Gastrocnemius medialis (tissue), 4 donors: ENCODE measurements at regions not wholly inside any gene's neighbourhood (a gene's known extent, or its start where the extent isn't known, plus 50 kb on each side); places are given as distances from the start of the nearest gene placed in this dataset.

Source experiments
- ATAC-seq, 2 donors: fragments of 150-250 bp; one replicate each; pipeline ENCODE4 v1.9.1; 2016
- DNase-seq, 2 donors: peaks; one replicate each; pipeline ENCODE4 v3.0.0-alpha.2; 2019
- H3K27ac ChIP-seq, 4 donors: fragments of 200-600 bp; sonication (generic); 1 replicate in 1 of 4; 2 replicates in 3 of 4; pipeline ENCODE4 v1.5.1; 2016 to 2018; ENCODE audit warnings: mild to moderate bottlenecking in 2 of 4, moderate library complexity in 1 of 4
- H3K27me3 ChIP-seq, 3 donors: fragments of 200-600 bp; sonication (generic) in 2 of 3; 1 replicate in 1 of 3; 2 replicates in 2 of 3; pipeline versions ENCODE4 v1.5.1 to v1.6.0; 2016 to 2019; ENCODE audit warnings: mild to moderate bottlenecking in 1 of 3, moderate library complexity in 1 of 3
- H3K36me3 ChIP-seq, 2 donors: fragments of 200-600 bp; sonication (generic) in 1 of 2; one replicate each; pipeline ENCODE4 v1.5.1; 2017 to 2018
- H3K4me1 ChIP-seq, 2 donors: fragments of 200-600 bp; sonication (generic) in 1 of 2; one replicate each; pipeline ENCODE4 v1.5.1; 2016 to 2017; ENCODE audit warnings: mild to moderate bottlenecking in 2 of 2
- H3K4me3 ChIP-seq, 4 donors: fragments of 200-600 bp; sonication (generic) in 3 of 4; 1 replicate in 1 of 4; 2 replicates in 3 of 4; pipeline ENCODE4 v1.5.1; 2016 to 2019; ENCODE audit warnings: mild to moderate bottlenecking in 2 of 4
- H3K9me3 ChIP-seq, 3 donors: fragments of 200-600 bp; sonication (generic) in 2 of 3; 1 replicate in 1 of 3; 2 replicates in 2 of 3; pipeline ENCODE4 v1.5.1; 2016 to 2019
- CTCF ChIP-seq, 5 experiments: fragments of 450-650 bp in 3 of 5; fragments of 200-600 bp in 2 of 5; sonication (generic) in 2 of 5; IDR thresholded peaks in 4 of 5; conservative IDR thresholded peaks in 1 of 5; 1 replicate in 4 of 5; 2 replicates in 1 of 5; pipeline ENCODE4 v1.5.1; 2016 to 2019; ENCODE audit warnings: antibody characterized with exemption in 5 of 5, mild to moderate bottlenecking in 3 of 5, moderate library complexity in 3 of 5
- POLR2A ChIP-seq, 2 donors: fragments of 450-650 bp; IDR thresholded peaks; one replicate each; pipeline ENCODE4 v1.6.1; 2017; ENCODE audit warnings: antibody characterized with exemption in 2 of 2, mild to moderate bottlenecking in 2 of 2, moderate library complexity in 2 of 2
- in situ Hi-C, 4 donors: fragments of 200-750 bp; cut with MboI; loops; one replicate each; pipeline versions ENCODE4 v1.15.0 to v1.8.0; 2017; ENCODE audit warnings: low sequenced_read_pairs in 4 of 4
- intact Hi-C: fragments of 100-400 bp; cut with DNase I; formaldehyde crosslinking; loops from one replicate; pipeline ENCODE4 v1.15.1; 2023; ENCODE audit warnings: low total_unique reads

DNA sequence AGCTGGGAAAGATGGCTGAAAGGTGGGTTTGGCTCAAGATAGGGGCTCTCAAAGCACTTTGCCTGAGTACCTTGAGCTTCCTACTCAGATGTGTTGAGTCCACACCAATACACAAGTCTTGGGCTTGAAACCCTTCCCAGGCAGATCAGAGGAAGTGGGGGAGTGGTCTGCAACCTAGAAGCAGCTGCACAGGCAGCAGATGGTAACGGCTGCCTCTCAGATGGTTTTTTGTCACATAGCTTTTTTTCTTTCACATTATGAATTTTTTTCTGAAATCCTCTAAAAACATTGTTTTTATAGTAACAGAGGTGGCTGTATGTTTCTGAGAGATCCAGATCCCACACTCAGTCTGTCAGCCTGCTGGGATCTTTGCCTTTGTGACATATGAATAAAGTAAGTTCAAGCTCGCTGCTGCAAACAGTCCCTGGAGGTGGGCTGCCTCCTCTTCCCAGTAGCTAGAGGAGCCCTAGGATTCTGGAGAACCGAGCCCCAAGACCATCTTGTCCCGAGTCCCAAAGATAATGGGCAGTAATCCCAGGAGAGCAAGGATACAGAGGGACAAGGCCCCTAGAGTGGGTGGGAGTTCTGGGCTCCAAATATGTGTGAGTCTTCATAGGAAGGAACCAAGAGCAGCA is 97.1 kb upstream of the TOP1 start:
- no peak overlapping the region for H3K4me3 ChIP-seq
- no peaks in the 10 kb centered on the region for H3K27me3 ChIP-seq
- H3K36me3 ChIP-seq: no peaks in the 10 kb centered on the region
- ATAC-seq (no peak), DNase-seq (no peak)
- no peak overlapping the region for H3K27ac ChIP-seq
- no peaks in the 10 kb centered on the region for H3K4me1 ChIP-seq
- in situ Hi-C loops: no loop called here
- H3K9me3 ChIP-seq: no peaks in the 10 kb centered on the region
- TF ChIP-seq CTCF (IDR thresholded peaks at IDR 0.05 in 4 of 5, conservative IDR thresholded peaks at IDR 0.05 in 1 of 5): no peak
- no peak for TF ChIP-seq POLR2A (IDR thresholded peaks at IDR 0.05)
- intact Hi-C loops: no loop called here

DNA sequence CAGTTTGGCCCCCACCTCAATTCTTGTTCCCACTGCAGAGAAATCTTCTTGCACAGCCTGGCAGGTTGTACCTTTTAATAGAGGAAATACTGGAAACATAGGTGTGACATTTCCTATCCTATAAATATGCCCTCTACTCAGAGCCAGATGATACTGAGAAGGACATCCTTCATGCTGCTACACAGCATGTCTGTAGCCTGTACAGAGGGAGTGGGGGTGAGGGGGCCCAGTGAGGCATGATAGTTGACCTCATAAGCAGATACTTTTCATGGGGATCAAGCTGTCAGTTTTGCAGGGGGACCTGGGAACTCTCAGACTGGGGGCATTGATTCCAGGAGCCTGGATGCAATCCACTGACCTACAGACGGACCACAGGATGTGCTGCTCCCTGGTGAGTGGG is 96.2 kb upstream of the TOP1 start:
- in situ Hi-C loops: no loop called here

GRCh38 chr20:40933758-40934157 is 94.9 kb upstream of the TOP1 start:
- in situ Hi-C loops (no loop called here), intact Hi-C loops (no loop called here)
- no peaks in the 10 kb centered on the region for H3K9me3 ChIP-seq
- H3K27ac ChIP-seq: no peak overlapping the region
- DNase-seq: no peak
- no peak for TF ChIP-seq CTCF (IDR thresholded peaks at IDR 0.05 in 4 of 5, conservative IDR thresholded peaks at IDR 0.05 in 1 of 5)
- TF ChIP-seq POLR2A (IDR thresholded peaks at IDR 0.05): no peak
- H3K4me3 ChIP-seq: no peak overlapping the region
- H3K4me1 ChIP-seq: no peaks in the 10 kb centered on the region
- no peaks in the 10 kb centered on the region for H3K27me3 ChIP-seq
- no peak for ATAC-seq
- no peaks in the 10 kb centered on the region for H3K36me3 ChIP-seq

More for the DNA sequence above, 96.2 kb upstream of the TOP1 start:
- DNase-seq: no peak
- H3K36me3 ChIP-seq: no peaks in the 10 kb centered on the region
- H3K9me3 ChIP-seq: no peaks in the 10 kb centered on the region
- no peak overlapping the region for H3K27ac ChIP-seq
- no peak for ATAC-seq
- no peaks in the 10 kb centered on the region for H3K4me1 ChIP-seq
- no peak overlapping the region for H3K4me3 ChIP-seq
- H3K27me3 ChIP-seq: no peaks in the 10 kb centered on the region
- TF ChIP-seq CTCF (IDR thresholded peaks at IDR 0.05 in 4 of 5, conservative IDR thresholded peaks at IDR 0.05 in 1 of 5) (no peak), POLR2A (IDR thresholded peaks at IDR 0.05) (no peak)
- intact Hi-C loops: no loop called here

GRCh38 chr20:40938020-40938419 is 90.6 kb upstream of the TOP1 start:
- TF ChIP-seq POLR2A (IDR thresholded peaks at IDR 0.05): no peak
- TF ChIP-seq CTCF (IDR thresholded peaks at IDR 0.05 in 4 of 5, conservative IDR thresholded peaks at IDR 0.05 in 1 of 5): no peak
- no peaks in the 10 kb centered on the region for H3K36me3 ChIP-seq
- ATAC-seq (no peak), DNase-seq (no peak)
- intact Hi-C loops: no loop called here
- no peak overlapping the region for H3K27ac ChIP-seq
- no peak overlapping the region for H3K4me3 ChIP-seq
- no peaks in the 10 kb centered on the region for H3K27me3 ChIP-seq
- no peaks in the 10 kb centered on the region for H3K4me1 ChIP-seq
- in situ Hi-C loops: no loop called here
- no peaks in the 10 kb centered on the region for H3K9me3 ChIP-seq

- Histone ChIP-seq H3K9me3 (no peaks in the 10 kb centered on the region), H3K36me3 (no peaks in the 10 kb centered on the region), H3K27ac (no peak overlapping the region), H3K4me3 (no peak overlapping the region), H3K27me3 (no peaks in the 10 kb centered on the region), H3K4me1 (no peaks in the 10 kb centered on the region)
- intact Hi-C loops (no loop called here), in situ Hi-C loops (no loop called here)
- DNase-seq (no peak), ATAC-seq (no peak)
- TF ChIP-seq CTCF (IDR thresholded peaks at IDR 0.05 in 4 of 5, conservative IDR thresholded peaks at IDR 0.05 in 1 of 5) (no peak), POLR2A (IDR thresholded peaks at IDR 0.05) (no peak)
Measured at GRCh38 chr20:40939667-40940066, 89.0 kb upstream of the TOP1 start.
